ENCODE measurements at regions not wholly inside any gene's neighbourhood (a gene's known extent, or its start where the extent isn't known, plus 50 kb on each side); places are given as distances from the start of the nearest gene placed in this dataset.

DNA sequence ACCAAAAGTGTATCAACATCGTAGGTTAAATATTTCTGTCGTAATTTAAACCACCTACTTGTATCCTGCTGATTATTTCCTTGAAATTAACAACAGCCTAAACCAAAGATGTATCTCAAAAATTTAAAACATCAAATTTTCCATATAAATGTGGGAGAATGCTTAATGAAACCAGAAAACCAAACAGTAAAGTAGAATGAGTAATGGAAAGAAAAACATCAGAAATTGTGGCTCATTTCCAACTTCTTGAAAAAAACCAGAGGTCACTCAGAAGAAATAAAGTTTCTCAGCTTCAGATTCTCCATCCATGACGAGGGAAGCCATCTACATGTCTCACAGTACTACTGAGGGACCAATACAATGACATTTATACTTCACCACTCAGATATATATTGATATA lies 296.5 kb downstream of the NOL4 start:
- CTCF ChIA-PET: interaction anchor here (1.1 to 1.3 kb wide), 2 partner anchors 9 to 88 kb away, joined by 3 read pairs; no protein-coding TSS in a partner anchor

DNA sequence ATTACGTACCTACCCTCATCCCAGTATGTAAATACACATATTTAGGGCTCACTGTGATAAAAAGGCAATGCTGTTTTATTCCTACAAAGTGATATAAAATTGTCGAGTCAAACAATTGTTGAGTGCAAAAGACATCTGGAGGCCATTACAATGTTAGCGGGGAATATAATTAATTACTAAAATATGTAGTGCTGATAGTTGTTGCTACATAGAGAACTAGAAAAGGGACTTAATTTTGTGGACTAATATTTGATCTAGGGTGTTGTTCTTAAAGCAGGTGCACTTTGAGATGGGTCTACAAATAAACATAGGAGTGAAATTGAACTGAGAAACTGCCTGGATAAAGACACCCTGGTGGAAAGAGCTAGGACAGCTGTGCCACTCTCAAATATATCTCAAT lies 300.1 kb downstream of the NOL4 start:
- WGBS (ENCODE audit: low lambda C conversion rate): 16% methylated on average over 3 of the region's 3 CpGs
- Histone ChIP-seq H3K9me3 (no peaks in the 10 kb centered on the region), H3K9ac (no peak overlapping the region), H3K36me3 (replicated peaks in 1 of 2; ENCODE audit: control insufficient read depth in 1 of 2, insufficient read depth in 2 of 2, low read length in 1 of 2) (no peaks in the 10 kb centered on the region), H2AFZ (ENCODE audit: low read depth) (no peak overlapping the region), H3F3A (replicated peaks; ENCODE audit: insufficient read depth) (peaks cover 4% of the 10 kb centered on the region), H4K20me1 (ENCODE audit: insufficient read depth) (no peaks in the 10 kb centered on the region), H3K79me2 (ENCODE audit: insufficient read depth) (no peaks in the 10 kb centered on the region), H3K27ac (ENCODE audit: low read depth in 2 of 2, low read length in 1 of 2) (peak overlapping the region in 1 of 2 experiments; percentile 92; a peak in 2 of 4 replicates), H3K4me1 (ENCODE audit: control insufficient read depth in 1 of 2, insufficient read depth in 2 of 2, low read depth in 1 of 2, low read length in 1 of 2) (peaks cover 0 to 5% of the 10 kb centered on the region in 2 experiments; a peak in 2 of 4 replicates), H3K4me3 (ENCODE audit: low read depth in 2 of 2, low read length in 1 of 2) (no peak overlapping the region; a peak in 1 of 4 replicates), H3K9me2 (no peaks in the 10 kb centered on the region), H3K27me3 (ENCODE audit: insufficient read depth) (no peaks in the 10 kb centered on the region), H3K4me2 (no peak overlapping the region)
- POLR2A ChIA-PET: no interaction called here
- TF ChIP-seq POLR2AphosphoS5 (IDR thresholded peaks at IDR 0.05; ENCODE audit: low read depth, low read length) (no peak), GATA2 (CRISPR knock-in tag; IDR thresholded peaks at IDR 0.05) (no peak)
- CTCF ChIA-PET: interaction anchor here (1.0 to 1.5 kb wide), 3 partner anchors 7 to 85 kb away, joined by 3 read pairs; no protein-coding TSS in a partner anchor
- peak; percentile 6 for DNase-seq

More for the DNA sequence above, 296.5 kb downstream of the NOL4 start:
- Histone ChIP-seq H3K36me3 (replicated peaks in 1 of 2; ENCODE audit: control insufficient read depth in 1 of 2, insufficient read depth in 2 of 2, low read length in 1 of 2) (no peaks in the 10 kb centered on the region), H3K9me2 (no peaks in the 10 kb centered on the region), H3K4me2 (no peak overlapping the region), H3F3A (replicated peaks; ENCODE audit: insufficient read depth) (peaks cover 4% of the 10 kb centered on the region), H3K4me1 (ENCODE audit: control insufficient read depth in 1 of 2, insufficient read depth in 2 of 2, low read depth in 1 of 2, low read length in 1 of 2) (peaks cover 0 to 5% of the 10 kb centered on the region in 2 experiments; a peak in 2 of 4 replicates), H3K9ac (no peak overlapping the region), H2AFZ (ENCODE audit: low read depth) (no peak overlapping the region), H3K9me3 (no peaks in the 10 kb centered on the region), H3K79me2 (ENCODE audit: insufficient read depth) (no peaks in the 10 kb centered on the region), H3K27me3 (ENCODE audit: insufficient read depth) (no peaks in the 10 kb centered on the region), H3K27ac (ENCODE audit: low read depth in 2 of 2, low read length in 1 of 2) (no peak overlapping the region), H3K4me3 (ENCODE audit: low read depth in 2 of 2, low read length in 1 of 2) (no peak overlapping the region), H4K20me1 (ENCODE audit: insufficient read depth) (no peaks in the 10 kb centered on the region)
- 19% methylated on average over 3 of the region's 3 CpGs for WGBS (ENCODE audit: low lambda C conversion rate)
- POLR2A ChIA-PET: no interaction called here
- DNase-seq: no peak
- TF ChIP-seq JUND (IDR thresholded peaks at IDR 0.05) (no peak), USF1 (IDR thresholded peaks at IDR 0.05; ENCODE audit: borderline replicate concordance, low read depth) (no peak), RFX5 (IDR thresholded peaks at IDR 0.05; ENCODE audit: low read length) (no peak), TEAD4 (IDR thresholded peaks at IDR 0.05; ENCODE audit: borderline replicate concordance, insufficient read depth) (no peak), FOSL2 (IDR thresholded peaks at IDR 0.05; ENCODE audit: borderline replicate concordance, low read depth) (no peak), NFIC (IDR thresholded peaks at IDR 0.05; ENCODE audit: borderline replicate concordance) (no peak), IRF3 (IDR thresholded peaks at IDR 0.05; ENCODE audit: low read depth, low read length) (no peak)

- no peaks in the 10 kb centered on the region for H3K9me2 ChIP-seq
- 18% methylated on average over 3 of the region's 3 CpGs for WGBS (ENCODE audit: low lambda C conversion rate)
- H3K9ac ChIP-seq: no peak overlapping the region
- no peaks in the 10 kb centered on the region for H3K27me3 ChIP-seq (ENCODE audit: insufficient read depth)
- DNase-seq: peak; percentile 49
- CTCF ChIA-PET: interaction anchor here (1.0 kb wide), 1 partner anchor 85 kb away, joined by 3 read pairs; no protein-coding TSS in a partner anchor
- H3K4me1 ChIP-seq (ENCODE audit: control insufficient read depth in 1 of 2, insufficient read depth in 2 of 2, low read depth in 1 of 2, low read length in 1 of 2): peaks cover 0 to 5% of the 10 kb centered on the region in 2 experiments; a peak in 2 of 4 replicates
- H3F3A ChIP-seq (replicated peaks; ENCODE audit: insufficient read depth): peaks cover 4% of the 10 kb centered on the region
- no peak overlapping the region; a peak in 1 of 4 replicates for H3K4me3 ChIP-seq (ENCODE audit: low read depth in 2 of 2, low read length in 1 of 2)
- H3K27ac ChIP-seq (ENCODE audit: low read depth in 2 of 2, low read length in 1 of 2): peak overlapping the region in 1 of 2 experiments; percentile 92; a peak in 2 of 4 replicates
- no peaks in the 10 kb centered on the region for H3K9me3 ChIP-seq
- no peaks in the 10 kb centered on the region for H3K79me2 ChIP-seq (ENCODE audit: insufficient read depth)
- no peak overlapping the region for H3K4me2 ChIP-seq
- POLR2A ChIA-PET: no interaction called here
- H4K20me1 ChIP-seq (ENCODE audit: insufficient read depth): no peaks in the 10 kb centered on the region
- H3K36me3 ChIP-seq (replicated peaks in 1 of 2; ENCODE audit: control insufficient read depth in 1 of 2, insufficient read depth in 2 of 2, low read length in 1 of 2): no peaks in the 10 kb centered on the region
- H2AFZ ChIP-seq (ENCODE audit: low read depth): no peak overlapping the region
- TF ChIP-seq, protein P1, sequence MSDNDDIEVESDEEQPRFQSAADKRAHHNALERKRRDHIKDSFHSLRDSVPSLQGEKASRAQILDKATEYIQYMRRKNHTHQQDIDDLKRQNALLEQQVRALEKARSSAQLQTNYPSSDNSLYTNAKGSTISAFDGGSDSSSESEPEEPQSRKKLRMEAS (IDR thresholded peaks at IDR 0.05; ENCODE audit: low read depth): no peak
- TF ChIP-seq YY1 (IDR thresholded peaks at IDR 0.05; ENCODE audit: low read depth) (no peak), IRF3 (IDR thresholded peaks at IDR 0.05; ENCODE audit: low read depth, low read length) (no peak), RFX5 (IDR thresholded peaks at IDR 0.05; ENCODE audit: low read length) (peak; percentile 33; the same call in 1 of the 2 replicates), MEF2A (IDR thresholded peaks at IDR 0.05; ENCODE audit: borderline replicate concordance, low read depth) (no peak), SMC3 (IDR thresholded peaks at IDR 0.05; ENCODE audit: low read depth, low read length) (no peak), NFIC (IDR thresholded peaks at IDR 0.05; ENCODE audit: borderline replicate concordance) (no peak)
- TF ChIP-seq, protein P2, sequence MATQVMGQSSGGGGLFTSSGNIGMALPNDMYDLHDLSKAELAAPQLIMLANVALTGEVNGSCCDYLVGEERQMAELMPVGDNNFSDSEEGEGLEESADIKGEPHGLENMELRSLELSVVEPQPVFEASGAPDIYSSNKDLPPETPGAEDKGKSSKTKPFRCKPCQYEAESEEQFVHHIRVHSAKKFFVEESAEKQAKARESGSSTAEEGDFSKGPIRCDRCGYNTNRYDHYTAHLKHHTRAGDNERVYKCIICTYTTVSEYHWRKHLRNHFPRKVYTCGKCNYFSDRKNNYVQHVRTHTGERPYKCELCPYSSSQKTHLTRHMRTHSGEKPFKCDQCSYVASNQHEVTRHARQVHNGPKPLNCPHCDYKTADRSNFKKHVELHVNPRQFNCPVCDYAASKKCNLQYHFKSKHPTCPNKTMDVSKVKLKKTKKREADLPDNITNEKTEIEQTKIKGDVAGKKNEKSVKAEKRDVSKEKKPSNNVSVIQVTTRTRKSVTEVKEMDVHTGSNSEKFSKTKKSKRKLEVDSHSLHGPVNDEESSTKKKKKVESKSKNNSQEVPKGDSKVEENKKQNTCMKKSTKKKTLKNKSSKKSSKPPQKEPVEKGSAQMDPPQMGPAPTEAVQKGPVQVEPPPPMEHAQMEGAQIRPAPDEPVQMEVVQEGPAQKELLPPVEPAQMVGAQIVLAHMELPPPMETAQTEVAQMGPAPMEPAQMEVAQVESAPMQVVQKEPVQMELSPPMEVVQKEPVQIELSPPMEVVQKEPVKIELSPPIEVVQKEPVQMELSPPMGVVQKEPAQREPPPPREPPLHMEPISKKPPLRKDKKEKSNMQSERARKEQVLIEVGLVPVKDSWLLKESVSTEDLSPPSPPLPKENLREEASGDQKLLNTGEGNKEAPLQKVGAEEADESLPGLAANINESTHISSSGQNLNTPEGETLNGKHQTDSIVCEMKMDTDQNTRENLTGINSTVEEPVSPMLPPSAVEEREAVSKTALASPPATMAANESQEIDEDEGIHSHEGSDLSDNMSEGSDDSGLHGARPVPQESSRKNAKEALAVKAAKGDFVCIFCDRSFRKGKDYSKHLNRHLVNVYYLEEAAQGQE (IDR thresholded peaks at IDR 0.05; ENCODE audit: low read depth, low read length): no peak
Observed at GRCh38 chr18:33923980-33924379, 300.7 kb downstream of the NOL4 start.

Data from SK-N-SH (cell line).